OCI-LY7 (cell line): ENCODE measurements at regions not wholly inside any gene's neighbourhood (a gene's known extent, or its start where the extent isn't known, plus 50 kb on each side); places are given as distances from the start of the nearest gene placed in this dataset.

ENCODE experiments used
- CTCF ChIP-seq: fragments of 200-600 bp; sonication (generic); conservative IDR thresholded peaks from 2 replicates; pipeline ENCODE4 v1.5.1; 2014; ENCODE audit warnings: mild to moderate bottlenecking, antibody characterized with exemption, low read length, moderate library complexity, mixed read lengths
- EZH2phosphoT487 ChIP-seq: fragments of 200-600 bp; sonication (generic); IDR thresholded peaks from 2 replicates; pipeline ENCODE4 v1.6.1; 2018; ENCODE audit warnings: low read depth, borderline replicate concordance, mild to moderate bottlenecking, mixed run types, antibody characterized with exemption, low read length, moderate library complexity, mixed read lengths

- TF ChIP-seq CTCF, result no peak
- TF ChIP-seq EZH2phosphoT487, result no peak
These were observed 107.3 kb upstream of the PTPRR start for GRCh38 chr12:71027856-71028255.
